ENCODE measurements at regions not wholly inside any gene's neighbourhood (a gene's known extent, or its start where the extent isn't known, plus 50 kb on each side); places are given as distances from the start of the nearest gene placed in this dataset.

DNA sequence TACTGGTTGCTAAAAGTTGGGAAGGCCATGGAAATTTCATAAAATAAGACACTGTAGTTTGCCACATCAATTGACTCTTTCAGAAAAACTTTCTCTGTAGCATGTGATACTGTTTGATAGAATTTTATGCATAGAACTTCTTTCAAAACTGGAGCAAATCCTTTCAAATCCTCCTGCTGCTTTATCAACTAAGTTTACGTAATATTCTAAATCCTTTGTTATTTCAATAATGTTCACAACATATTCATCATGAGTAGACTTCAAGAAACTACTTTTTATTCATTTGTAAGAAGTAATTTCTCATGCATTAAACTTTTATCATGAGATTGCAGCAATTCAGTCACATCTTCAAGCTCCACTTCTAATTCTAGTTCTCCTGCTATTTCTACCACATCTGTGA is 199.3 kb downstream of the PCDH18 start:
- DNase-seq (ENCODE audit: low spot score) (no peak), FAIRE-seq (no peak)

DNA sequence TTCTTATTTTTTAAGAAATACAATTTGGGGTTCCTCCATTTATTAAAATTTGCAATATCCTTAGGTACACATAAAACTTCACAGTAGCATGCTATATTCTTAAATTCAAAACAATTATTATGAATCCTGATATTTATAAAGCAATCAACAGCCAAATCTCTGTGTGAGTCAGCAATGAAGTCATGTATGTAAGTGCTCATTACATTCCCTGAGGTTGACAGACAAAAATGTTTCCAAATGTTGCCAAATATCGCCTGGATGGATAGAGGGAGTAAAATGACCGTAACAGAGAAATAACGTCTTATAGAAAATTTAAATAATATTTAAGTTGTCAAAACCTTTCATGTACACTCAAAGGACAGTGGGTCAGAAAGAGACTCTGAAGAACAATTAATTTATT is 220.0 kb downstream of the PCDH18 start:
- DNase-seq (ENCODE audit: low spot score) (no peak), FAIRE-seq (no peak)

DNA sequence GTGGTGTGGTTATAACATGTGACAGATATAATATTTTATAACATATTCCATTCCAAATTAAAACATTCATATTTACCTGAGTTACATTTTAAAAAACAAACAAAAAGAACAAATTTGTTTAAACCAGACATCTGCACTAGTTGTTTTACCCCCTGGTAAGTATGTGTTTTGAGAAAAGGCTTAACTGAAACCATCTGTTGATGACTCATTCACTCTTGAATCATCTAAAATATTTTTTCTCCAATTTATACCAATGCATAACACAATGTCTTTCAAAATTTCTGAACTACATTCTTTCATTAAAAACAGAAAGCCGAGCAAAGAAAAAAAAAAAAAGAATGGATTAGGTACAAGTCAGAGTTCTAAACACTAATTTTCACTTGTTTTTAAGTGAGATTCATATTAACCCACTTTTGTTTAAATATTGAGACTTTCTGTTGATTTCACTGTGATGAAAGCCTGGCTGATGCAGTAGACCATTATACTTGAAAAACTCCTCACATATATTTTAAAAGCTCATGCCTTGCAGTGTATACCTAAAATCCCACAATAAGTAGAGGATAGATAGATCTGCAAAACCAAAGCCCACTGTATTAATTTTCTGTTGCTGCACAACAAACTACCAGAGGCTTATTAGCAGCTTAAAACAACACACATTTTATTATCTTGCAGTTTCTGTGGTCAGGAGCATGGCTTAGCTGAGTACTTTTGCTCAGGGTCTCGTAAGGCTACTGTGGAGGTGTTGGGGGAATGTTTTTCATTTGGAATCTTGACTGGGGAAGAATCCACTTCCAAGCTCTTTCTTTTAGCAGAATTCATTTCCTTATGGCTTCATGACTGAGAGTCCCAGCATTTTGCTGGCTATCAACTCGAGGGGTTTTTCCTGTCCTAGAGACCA is 221.5 kb downstream of the PCDH18 start:
- FAIRE-seq: no peak
- DNase-seq (ENCODE audit: low spot score): no peak

DNA sequence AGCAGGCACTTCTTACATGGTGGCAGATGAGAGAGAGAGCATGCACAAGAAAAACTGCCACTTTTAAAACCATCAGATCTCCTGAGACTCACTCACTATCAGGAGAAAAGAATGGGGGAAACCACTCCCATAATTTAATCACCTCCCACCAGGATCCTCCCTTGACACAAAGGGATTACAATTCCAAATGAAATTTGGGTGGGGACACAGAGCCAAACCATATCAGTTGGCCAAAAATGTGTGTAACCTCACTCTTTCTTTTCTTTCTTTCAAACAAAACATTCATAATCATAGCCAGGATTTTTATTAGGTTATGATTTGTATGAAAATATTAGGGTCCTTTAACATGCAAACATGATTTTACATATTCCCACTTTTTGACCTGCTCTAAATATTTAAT is 222.1 kb downstream of the PCDH18 start:
- no peak for FAIRE-seq
- DNase-seq (ENCODE audit: low spot score): no peak

DNA sequence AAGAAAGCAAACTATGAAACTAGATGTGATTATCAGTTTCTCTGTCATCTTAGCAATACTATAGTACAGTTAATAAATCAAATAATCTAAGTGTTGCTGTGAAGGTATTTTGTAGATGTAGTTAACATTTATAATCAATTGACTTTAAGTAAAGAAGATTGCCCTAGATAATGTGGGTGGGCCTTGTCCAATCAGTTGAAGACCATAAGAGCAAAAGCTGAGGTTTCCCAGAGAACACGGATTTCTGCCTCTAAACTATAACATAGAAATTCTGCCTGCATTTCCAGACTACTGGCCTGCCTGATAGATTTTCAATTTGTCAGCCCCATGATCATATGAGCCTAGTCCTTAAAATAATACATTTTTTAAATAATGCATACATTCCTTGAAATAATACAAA is 222.9 kb downstream of the PCDH18 start:
- no peak for DNase-seq (ENCODE audit: low spot score)
- FAIRE-seq: no peak

DNA sequence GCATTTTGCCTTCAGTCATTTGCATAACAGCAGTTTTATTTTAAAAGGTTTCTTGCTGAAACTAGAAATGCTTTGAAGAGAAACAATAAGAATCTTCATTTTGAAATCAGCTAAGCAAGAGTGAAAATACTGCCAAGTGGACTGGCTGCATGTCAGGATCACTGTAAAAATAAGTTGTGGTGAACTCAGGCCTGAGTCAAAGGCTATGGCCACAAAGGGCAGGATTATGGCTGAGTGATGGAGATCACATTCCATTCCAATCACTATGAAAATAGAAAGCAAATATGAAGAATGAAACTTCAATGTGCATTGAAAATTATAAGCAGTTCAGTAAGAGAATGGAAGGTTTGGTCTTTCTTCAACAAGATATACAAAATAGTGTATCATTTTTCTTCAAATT is 224.5 kb downstream of the PCDH18 start:
- no peak for FAIRE-seq
- DNase-seq (ENCODE audit: low spot score): no peak

DNA sequence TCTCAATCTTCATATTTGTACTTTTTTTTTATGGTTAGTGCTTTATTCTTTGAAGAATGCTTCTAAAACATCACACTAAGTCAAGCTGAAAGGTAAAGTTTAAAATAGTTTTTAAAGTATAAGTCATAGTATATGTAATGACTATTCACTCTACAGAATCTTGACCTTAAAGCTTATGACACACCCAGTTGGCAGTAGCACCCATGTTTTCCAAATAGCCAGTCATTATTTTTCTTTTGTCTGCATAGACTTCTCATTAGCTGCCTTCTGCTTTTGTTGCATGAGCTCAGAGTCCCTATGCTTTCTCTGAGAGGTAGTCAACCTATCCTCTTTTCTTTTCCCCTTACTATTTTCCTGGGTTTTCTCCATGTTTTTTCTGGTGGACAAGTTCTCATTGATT is 231.5 kb downstream of the PCDH18 start:
- DNase-seq (ENCODE audit: low spot score) (no peak), FAIRE-seq (no peak)

DNA sequence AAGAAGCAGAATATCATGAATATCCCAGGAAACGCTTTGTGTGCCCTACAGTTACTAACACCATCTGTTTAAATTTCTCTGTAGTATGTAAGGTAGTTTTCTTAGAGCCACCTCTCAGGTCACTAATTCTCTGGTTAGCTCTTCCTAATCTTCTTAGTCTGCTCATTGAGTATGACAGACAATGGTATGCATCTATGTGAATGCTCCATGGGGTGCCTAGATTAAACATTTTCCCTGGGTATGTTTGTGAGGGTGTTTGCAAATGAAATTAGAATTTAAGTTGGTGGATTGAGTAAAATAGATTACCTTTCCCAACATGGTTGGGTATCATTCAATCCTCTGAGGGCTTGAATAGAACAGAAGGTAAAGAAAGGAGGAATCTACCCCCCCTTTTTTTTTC is 233.0 kb downstream of the PCDH18 start:
- DNase-seq (ENCODE audit: low spot score): no peak
- no peak for FAIRE-seq

DNA sequence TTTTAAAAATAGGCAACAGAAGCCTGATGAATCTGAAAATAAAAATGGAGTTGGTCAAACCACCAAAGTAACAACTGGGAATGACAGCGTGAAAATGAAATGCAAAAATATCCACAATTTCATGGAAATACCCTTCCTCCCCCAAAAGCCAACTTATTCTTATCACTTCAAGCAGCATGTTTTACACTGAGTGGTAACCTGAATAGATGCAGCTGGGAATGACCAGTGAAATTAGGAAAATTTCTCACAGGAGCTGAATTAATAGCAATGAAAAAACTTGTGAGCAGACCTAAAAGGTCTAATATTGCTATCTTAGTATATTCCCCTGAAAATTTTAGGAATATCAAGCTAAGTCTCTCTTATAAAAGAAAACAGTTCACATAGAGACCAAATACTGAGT is 239.0 kb downstream of the PCDH18 start:
- FAIRE-seq (no peak), DNase-seq (ENCODE audit: low spot score) (no peak)

DNA sequence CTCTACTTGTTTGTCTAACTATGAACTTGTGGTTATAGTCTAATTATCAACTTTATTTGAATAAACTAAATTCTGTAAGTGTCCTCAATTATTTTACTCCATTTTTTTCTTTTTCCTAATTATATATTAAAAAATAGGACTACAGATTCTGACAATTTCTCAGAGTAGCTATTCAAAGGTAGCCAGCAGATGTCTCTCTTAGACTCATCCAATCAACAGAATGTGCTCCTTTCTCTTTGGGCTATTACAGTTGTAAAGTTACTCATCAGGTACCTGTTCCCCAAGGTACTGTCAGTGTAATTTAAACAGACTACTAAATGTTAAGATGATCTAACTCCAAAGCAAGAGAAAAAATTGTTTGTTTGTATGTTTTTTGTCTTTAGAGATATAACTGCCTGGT is 248.6 kb downstream of the PCDH18 start:
- DNase-seq (ENCODE audit: low spot score): no peak
- FAIRE-seq: no peak

DNA sequence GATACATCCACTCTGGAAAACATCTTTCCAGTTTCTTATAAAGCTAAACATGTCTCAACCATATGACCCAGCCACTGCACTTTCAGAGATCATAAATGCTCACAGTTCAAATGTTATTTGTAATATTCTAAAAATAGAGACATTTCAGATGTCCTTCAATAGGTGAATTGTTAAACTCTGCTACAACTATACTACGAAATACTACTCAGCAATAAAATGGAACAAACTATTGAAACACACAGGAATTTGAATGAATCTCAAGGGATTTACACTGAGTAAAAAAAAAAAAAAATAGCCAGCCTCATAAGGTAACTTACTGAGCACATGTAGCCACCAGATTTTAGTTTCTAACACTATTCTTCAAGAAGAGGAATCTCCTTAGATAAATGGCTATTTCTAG is 253.9 kb downstream of the PCDH18 start:
- FAIRE-seq (no peak), DNase-seq (ENCODE audit: low spot score) (no peak)

DNA sequence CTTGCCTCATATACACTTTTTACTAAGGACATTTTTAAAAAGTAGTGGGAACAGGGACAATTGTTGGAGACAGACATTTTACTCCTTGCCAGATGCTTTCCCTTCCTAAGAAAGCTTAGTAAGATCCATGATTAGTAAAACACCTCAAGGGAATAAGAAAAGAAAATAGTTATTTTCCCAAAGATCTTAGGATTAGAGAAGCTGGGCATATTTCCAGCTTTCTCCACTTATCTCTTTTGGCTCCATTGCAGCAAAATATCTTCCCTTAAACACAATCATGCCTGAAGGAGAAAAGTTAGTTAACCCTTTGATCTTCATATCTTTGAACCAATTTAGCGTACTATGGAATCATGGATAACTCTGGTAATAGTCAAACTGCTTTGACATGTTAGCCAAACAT is 257.9 kb downstream of the PCDH18 start:
- no peak for DNase-seq (ENCODE audit: low spot score)
- no peak for FAIRE-seq

DNA sequence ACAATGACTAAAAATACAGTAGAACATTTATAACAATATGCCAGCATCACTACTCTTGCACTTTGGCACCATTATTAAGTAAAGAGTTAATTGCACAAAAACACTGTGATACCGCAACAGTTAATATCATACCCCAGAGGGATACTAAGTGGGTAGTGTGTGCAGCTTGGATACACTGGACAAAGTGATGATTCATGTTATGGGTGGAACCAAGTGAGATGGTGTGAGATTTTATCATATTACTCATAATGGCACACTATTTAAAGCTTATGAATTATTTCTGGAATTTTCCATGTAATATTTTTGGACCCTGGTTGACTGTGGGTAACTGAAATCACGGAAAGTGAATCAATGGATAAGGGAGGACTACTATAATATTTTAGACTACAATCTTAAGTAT is 265.3 kb downstream of the PCDH18 start:
- no peak for FAIRE-seq
- no peak for DNase-seq (ENCODE audit: low spot score)

DNA sequence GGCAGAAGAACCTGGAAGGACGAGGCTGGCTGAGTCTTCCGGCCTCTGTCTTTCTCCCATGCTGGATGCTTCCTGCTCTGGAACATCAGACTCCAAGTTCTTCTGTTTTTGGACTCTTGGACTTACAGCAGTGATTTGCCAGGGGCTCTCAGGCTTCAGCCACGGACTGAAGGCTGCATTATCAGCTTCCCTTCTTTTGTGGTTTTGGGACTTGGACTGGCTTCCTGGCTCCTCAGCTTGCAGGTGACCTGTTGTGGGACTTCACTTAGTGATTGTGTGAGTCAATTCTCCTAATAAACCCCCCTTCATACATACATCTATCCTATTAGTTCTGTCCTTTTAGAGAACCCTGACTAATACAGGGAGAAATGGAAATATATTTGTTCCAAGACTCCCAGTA is 265.8 kb downstream of the PCDH18 start:
- FAIRE-seq (no peak), DNase-seq (ENCODE audit: low spot score) (no peak)

DNA sequence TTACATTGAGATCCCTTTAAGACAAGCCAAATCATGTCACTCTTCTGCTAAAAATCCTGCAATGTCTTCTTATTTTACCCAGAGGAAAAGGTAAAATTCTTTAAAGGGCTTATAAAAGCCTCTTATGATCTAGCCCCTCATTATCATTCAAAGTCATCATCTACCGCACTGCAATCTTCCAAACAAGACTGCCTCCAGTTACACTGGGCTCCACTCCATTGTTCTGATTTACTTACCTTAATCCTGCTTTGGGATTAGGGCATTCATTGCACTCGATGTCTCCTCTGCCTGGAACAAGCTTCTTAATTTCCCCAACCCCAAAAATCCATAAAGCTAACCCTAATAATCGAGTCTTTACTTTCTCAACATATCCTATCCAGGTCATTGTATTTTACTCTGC is 269.1 kb downstream of the PCDH18 start:
- no peak for FAIRE-seq
- no peak for DNase-seq (ENCODE audit: low spot score)

DNA sequence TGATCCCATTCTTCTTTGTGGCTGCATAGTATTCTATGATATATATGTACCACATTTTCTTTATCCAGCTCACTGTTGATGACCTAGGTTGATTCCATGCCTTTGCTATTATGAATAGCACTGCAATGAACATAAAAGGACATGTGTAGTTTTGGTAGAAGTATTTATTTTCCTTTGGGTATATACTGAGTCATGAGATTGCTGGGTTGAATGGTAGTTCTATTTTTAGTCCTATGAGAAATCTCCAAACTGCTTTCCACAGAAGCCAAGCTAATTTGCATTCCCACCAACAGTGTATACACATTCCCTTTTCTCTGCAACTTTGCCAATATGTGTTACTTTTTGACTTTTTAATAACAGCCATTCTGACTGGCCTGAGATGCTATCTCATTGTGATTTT is 278.3 kb downstream of the PCDH18 start:
- no peak for DNase-seq (ENCODE audit: low spot score)
- no peak for FAIRE-seq

DNA sequence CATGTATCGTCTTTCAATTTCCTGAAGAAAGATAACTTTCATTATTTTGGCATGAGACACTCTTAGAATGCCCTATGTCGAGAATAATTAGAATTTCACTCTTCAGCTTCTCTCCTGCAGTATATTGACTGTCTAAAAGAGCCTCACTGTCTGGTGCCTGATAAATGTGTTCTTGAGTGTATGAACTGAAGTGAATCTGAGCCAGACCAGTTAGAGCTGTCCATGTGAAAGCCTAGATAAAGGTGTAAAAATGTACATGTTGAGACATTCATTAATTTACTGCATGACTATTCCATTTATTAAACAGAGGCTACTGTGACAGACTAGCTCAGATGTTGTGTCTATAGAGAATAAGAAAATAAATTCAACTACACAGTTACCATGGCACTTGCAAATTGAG is 283.2 kb downstream of the PCDH18 start:
- no peak for DNase-seq (ENCODE audit: low spot score)
- FAIRE-seq: no peak

DNA sequence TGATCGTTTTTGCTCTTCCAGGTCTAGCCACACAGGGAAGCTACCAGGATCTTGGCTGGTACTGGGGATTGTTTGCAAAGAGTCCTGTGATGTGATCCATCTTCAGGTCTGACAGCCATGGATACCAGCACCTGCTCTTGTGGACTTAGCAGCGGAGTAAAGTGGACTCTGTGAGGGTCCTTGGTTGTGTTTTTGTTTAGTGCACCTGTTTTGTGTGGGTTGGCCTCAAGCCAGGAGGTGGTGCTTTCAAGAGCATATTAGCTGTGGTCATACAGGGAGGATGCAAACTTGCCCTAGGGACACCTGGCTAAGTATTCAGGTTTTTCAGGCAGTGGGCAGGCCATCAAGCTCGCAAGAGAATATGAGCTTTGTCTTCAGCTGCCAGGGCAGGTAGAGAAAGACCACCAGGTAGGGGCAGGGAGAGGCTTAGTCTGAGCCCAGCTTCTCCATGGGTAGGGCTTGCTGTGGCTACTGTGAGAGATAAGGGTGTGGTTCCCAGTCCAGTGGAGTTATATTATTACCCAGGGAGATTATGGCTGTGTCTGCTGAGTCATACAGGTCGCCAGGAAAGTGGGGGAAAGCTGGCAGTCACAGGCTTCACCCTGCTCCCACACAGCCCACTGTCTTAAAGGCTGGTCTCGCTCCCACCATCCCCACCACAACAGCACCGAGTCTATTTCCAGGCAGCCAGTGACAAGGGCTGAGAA is 293.7 kb downstream of the PCDH18 start:
- FAIRE-seq: no peak
- no peak for DNase-seq (ENCODE audit: low spot score)

DNA sequence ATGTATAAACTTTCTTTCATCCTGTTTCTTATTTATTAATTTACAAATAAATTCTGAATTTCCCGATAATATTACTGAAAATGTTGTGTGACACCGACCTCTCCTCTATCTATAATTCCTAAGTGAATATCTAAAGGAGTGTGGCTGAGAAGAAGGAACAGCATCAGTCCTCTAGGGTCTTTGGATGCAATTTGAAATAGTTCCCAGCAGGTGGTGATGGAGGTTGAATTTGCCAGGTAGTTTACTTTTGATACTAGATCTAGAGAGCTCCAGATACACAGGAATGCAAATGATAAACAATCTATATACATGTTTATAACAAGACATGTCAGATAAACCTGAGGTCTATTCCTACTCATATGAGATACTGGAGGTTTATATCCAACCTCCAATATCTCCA is 305.4 kb downstream of the PCDH18 start:
- DNase-seq (ENCODE audit: low spot score): peak; percentile 1
- no peak for FAIRE-seq

DNA sequence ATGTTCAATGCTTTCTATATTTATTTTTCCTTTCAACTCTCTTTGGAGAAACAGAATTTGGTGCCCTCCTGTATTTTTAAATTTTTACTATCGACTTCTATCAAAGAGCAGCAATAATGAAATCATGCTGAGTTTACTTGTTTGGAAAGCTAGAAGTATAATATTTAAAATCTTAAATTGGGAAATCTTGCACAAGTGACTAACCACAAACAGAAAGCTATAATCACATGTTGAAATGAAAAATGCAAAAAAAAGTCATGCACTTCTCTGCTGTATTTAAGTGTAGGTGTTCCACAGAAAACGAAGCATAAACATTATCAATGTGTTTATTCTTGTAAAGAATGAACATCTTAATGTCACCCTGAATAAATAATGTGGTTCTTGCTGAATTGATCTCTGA is 306.1 kb downstream of the PCDH18 start:
- DNase-seq (ENCODE audit: low spot score): no peak
- FAIRE-seq: no peak

DNA sequence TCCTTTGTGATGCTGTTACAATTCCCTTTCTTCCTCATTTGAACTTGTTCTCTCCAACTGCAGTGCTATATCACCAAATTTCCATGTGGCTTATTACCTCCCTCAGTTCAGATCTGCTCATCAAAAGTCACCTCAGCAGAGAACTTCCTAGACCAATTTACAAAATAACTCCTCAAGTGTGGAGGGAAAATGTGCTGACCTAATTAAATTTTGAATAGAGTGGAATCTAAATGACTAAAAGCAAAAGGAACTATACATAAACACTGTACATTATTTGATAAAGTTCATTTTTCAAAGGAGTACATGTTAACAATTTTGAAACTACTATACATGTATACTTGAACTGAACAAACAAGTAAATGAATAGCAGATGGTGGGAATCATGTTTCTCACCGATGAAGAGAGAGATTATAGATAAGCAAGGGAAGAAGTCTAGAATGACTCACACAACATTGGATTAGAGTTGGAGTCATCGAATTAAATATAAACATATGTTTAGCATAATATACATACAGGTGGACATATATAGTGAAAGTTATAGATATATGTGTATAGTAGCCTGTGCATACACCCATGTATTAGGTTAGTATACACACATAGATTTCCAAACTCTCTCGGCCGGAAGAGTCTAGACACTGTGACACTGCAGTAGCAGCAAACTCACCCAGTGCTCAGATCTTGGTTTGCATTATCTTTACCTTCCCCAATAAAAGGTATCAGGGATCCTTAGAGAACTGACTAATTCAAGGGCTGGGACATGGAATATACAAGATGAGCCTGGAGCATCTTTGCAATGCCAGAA is 318.7 kb downstream of the PCDH18 start:
- DNase-seq (ENCODE audit: low spot score) (no peak), FAIRE-seq (no peak)

DNA sequence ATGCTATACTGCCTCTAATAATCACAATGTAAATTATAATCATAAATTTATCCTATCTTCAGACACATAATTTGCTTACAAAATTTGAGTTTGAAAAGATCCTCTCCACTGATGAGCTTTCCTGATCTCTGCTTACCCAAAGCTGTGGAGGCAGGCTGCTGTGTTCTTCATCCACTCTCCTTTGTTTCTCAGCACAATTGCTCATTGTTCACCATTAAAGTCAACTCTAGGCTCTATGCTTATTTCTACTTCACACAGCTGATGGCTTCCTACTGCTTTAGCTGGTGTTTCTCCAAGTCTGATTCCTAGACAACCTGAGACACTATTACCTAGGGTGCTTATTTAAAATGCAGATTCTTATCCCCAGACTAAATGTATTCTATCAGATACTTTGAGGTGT is 319.7 kb downstream of the PCDH18 start:
- DNase-seq (ENCODE audit: low spot score): no peak
- FAIRE-seq: no peak

All from urothelium cell line (cell line).